Stimulated activated memory B cell treated with anti-CD40 and anti-IgM and Interleukin-4, amounts not matched to agents 10 μg/mL and 1 μg/mL and 100 μg/mL, for 72 hours (primary cell): ENCODE measurements at regions not wholly inside any gene's neighbourhood (a gene's known extent, or its start where the extent isn't known, plus 50 kb on each side); places are given as distances from the start of the nearest gene placed in this dataset.
A peak's percentile ranks its signal among the peaks of the same experiment; 100 is the strongest.

Experiments used
- ATAC-seq: fragments of 150-1000 bp; cut with Tn5 transposase; 2 replicates; pipeline ENCODE4 v1.10.0; 2021
- H3K27ac Mint-ChIP-seq: one replicate; pipeline ENCODE4 v1.8.0; 2022; ENCODE audit warnings: mild to moderate bottlenecking, mixed read lengths
- H3K27me3 Mint-ChIP-seq: one replicate; pipeline ENCODE4 v1.8.0; 2022; ENCODE audit warnings: mixed read lengths
- H3K36me3 Mint-ChIP-seq: one replicate; pipeline ENCODE4 v1.8.0; 2022; ENCODE audit warnings: mixed read lengths
- H3K4me1 Mint-ChIP-seq: one replicate; pipeline ENCODE4 v1.8.0; 2022; ENCODE audit warnings: mixed read lengths
- H3K4me3 Mint-ChIP-seq: one replicate; pipeline ENCODE4 v1.8.0; 2022; ENCODE audit warnings: mild to moderate bottlenecking, moderate library complexity, mixed read lengths
- H3K9me3 Mint-ChIP-seq: one replicate; pipeline ENCODE4 v1.8.0; 2022; ENCODE audit warnings: mixed read lengths

DNA sequence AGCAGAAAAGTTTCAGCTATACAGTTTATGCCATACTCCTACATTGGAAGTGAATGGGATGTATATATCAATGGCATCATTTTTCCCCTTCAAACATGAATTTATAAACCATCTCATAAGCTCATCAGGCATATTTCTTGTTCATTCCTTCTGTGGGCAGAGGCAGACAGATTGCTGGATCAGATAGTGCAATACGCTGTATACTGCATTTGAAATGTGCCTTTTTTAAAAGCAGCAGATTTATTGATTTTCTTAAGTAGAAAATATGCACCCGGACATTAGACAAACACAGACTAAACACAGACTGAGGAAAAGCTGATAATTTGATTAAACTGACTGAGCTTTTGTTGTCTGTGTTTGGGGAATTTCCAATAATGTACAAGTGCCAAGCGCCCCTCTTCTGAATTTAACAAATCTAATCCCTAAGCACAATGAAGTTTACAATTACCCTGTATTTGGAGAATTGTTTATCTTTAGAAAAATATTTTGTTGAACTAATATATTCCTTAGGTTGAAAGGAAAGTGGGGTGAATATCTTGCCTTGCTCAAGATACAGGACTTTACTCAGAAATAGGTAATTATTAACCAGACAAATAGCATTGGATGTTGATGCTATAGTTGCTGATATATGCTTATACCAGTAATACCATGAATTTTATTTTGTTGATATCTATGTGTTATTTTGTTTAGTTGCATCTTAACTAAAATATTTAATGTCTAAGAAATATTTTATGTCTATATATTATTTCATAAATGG is 566.6 kb upstream of the MEF2C start:
- H3K27ac Mint-ChIP-seq: peak overlapping the region; percentile 56
- H3K36me3 Mint-ChIP-seq: no peaks in the 10 kb centered on the region
- H3K27me3 Mint-ChIP-seq: no peaks in the 10 kb centered on the region
- no peak for ATAC-seq
- no peaks in the 10 kb centered on the region for H3K9me3 Mint-ChIP-seq
- no peak overlapping the region for H3K4me3 Mint-ChIP-seq
- peaks cover 14% of the 10 kb centered on the region for H3K4me1 Mint-ChIP-seq

DNA sequence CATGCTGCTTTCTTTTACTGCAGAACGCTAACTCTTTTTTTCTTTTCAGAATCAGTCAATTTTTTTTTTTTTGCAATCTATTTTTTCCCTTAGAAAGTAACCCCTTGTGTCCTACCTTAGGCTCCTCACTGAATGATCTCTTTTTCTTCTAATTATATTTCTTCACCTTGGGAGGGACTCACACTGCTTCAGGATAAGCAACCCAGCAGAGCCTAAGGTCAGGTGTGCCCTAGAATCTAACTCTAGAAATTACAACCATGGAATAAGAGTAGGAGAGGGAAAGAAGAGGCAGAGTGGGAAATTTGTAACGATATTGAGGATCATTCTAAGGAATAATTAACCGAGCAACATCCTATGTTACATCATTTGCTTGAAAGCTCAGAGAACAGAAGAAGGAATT is 564.0 kb upstream of the MEF2C start:
- peaks cover 22% of the 10 kb centered on the region for H3K4me1 Mint-ChIP-seq
- H3K27ac Mint-ChIP-seq: peak overlapping the region; percentile 59
- no peaks in the 10 kb centered on the region for H3K27me3 Mint-ChIP-seq
- no peaks in the 10 kb centered on the region for H3K36me3 Mint-ChIP-seq
- ATAC-seq: no peak
- no peak overlapping the region for H3K4me3 Mint-ChIP-seq
- no peaks in the 10 kb centered on the region for H3K9me3 Mint-ChIP-seq

DNA sequence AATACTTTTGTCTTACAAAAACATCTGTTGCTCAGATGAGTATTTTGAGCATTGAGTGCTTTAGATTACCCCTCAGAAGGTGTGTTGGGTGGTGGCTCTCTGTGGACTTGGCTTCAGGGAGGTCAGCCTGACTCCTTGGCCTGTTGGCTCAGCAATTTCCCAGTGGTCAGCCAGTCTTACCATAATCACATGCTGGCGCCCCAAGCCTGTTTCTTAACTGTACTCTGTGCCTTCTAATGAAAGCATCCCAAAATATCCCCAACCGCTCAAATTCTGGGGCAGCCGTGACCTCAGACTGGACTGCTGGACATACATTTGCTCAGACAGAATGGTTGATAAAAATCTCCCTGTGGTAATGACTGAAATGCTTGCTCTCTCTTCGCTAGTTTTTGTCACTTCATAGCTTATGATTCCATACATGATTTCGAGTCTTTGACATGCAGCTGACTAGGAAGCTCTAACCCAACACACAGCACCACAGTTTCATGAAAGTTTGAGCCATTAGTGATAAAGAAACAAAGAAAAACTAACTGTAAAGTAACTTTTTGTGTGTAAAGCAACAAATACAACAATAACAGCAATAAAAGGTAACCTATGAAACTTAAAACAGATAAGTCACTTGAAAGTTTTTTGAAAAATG is 562.2 kb upstream of the MEF2C start:
- Mint-ChIP-seq H3K9me3 (no peaks in the 10 kb centered on the region), H3K36me3 (no peaks in the 10 kb centered on the region), H3K4me1 (peaks cover 26% of the 10 kb centered on the region), H3K27ac (peak overlapping the region; percentile 71), H3K4me3 (no peak overlapping the region), H3K27me3 (no peaks in the 10 kb centered on the region)
- no peak for ATAC-seq

DNA sequence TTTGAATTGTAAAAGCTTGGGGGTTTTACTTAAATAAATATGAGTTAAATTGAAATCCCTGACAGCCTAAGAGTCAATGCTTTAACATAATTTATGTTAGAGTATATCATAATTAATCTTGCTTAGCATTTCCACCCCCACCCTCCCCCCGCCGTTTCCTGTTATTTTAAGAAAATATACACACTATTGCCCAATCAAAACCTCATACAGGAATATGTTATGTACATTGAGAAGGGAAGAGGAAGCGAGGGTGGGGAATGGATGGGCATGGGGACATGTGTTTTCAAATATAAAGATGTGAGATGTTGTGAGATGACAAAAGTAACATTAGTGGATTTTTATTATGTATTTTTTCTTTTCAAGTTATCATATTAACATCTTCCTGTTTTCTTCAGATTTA is 561.1 kb upstream of the MEF2C start:
- Mint-ChIP-seq H3K4me1 (peaks cover 26% of the 10 kb centered on the region), H3K36me3 (no peaks in the 10 kb centered on the region), H3K4me3 (no peak overlapping the region), H3K27me3 (no peaks in the 10 kb centered on the region), H3K27ac (no peak overlapping the region), H3K9me3 (no peaks in the 10 kb centered on the region)
- ATAC-seq: no peak

DNA sequence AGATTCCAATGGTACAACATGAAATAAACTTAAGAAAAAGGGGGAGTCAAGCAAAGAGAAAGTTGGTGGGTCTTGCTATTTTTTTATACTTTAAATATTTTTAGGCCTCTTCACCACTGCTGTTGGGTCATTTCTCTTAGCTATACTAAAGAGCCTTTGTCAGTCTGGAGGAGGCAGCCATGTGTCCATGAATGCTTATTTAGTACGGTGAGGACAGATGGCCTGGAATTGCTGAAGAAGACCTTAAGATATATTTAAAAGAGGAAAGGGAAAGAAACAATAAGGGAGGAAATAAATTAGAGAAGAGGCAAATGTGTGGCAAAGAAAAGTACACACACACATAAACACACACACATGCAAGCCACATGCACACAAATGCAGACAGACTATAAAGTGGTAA is 560.5 kb upstream of the MEF2C start:
- H3K36me3 Mint-ChIP-seq: no peaks in the 10 kb centered on the region
- no peak for ATAC-seq
- H3K27me3 Mint-ChIP-seq: no peaks in the 10 kb centered on the region
- H3K4me1 Mint-ChIP-seq: peaks cover 26% of the 10 kb centered on the region
- peak overlapping the region; percentile 54 for H3K4me3 Mint-ChIP-seq
- peak overlapping the region; percentile 68 for H3K27ac Mint-ChIP-seq
- H3K9me3 Mint-ChIP-seq: no peaks in the 10 kb centered on the region

DNA sequence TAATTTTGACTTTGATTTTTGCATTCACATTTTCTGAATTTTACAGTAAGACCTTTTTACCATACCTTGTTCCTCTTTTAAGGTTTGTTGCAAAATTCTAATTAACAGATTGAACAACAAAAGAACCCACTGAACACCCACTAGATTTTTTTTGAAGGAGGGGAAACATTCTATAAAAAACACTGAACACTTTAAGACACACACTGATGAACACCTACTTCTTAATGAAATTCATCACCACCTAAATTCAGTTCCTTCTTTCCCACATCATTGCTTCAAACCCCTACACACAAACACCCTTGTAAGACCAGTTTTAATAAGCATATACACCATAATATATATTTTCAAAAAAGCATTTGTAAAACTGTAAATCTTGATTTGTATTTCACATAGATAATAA is 559.0 kb upstream of the MEF2C start:
- Mint-ChIP-seq H3K9me3 (no peaks in the 10 kb centered on the region), H3K4me1 (peaks cover 38% of the 10 kb centered on the region), H3K36me3 (no peaks in the 10 kb centered on the region), H3K27me3 (no peaks in the 10 kb centered on the region), H3K27ac (peak overlapping the region; percentile 57), H3K4me3 (no peak overlapping the region)
- no peak for ATAC-seq

DNA sequence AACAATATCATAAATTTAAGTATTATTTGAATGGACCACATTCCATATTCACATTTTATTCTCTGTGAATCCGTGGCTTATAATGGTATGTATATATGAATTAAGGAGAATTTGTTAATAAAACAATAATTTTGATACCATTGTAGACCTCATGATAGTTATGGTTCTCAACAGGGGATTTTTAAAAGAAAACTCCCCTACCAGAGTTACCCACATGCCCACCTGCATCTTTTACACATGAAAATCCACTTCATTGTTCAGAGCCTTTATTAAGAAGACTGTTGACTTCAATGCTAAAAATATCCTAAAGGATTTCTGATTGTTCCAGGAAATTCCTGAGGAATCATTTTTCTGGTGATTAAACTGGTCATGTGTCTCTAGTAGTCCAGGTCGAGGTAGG is 557.7 kb upstream of the MEF2C start:
- H3K36me3 Mint-ChIP-seq: no peaks in the 10 kb centered on the region
- no peak overlapping the region for H3K4me3 Mint-ChIP-seq
- H3K4me1 Mint-ChIP-seq: peaks cover 48% of the 10 kb centered on the region
- H3K9me3 Mint-ChIP-seq: no peaks in the 10 kb centered on the region
- no peaks in the 10 kb centered on the region for H3K27me3 Mint-ChIP-seq
- no peak overlapping the region for H3K27ac Mint-ChIP-seq
- ATAC-seq: no peak

DNA sequence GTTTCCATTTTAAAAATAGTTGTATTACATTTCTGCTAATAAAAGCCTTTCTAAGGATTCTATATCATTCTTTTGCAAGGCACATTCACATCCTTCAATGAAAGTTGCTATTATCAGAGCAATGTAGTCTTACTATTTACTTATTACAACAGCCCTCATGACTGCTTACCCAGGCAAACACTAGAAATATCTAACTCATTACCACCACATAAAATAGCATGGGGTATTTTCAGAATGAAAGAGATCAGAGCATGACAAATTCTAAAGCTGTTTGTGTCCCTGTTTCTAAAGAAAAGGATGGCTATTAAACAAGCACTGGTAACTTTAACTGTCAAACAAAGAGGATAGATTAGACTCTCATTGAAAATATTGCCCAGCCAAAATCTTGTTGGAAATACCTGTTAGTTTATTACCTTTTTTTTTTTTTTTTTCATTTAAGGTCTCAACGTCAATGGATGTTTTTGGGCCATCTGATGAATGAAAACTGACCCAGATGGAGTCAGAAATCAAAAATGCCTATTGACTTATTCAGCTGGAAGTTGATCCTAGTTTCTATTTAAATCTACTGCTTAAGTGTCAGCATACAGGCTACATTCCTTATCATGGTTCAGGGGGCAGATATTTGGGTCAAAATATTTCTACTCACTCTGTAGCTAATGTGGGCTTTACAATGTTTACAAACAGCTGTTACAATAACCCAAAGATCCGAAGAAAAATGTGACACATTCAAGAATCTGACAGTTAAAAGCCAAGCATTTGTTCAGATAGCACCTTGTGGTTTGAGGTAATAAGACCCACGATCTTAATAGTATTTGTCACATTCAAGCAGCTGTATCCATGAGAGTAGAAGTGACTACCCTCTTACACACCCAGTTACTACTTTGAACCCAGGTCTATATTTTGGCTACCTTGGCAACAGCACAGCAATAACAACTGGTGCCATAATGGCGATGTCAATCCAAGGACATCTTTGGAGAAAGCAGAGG is 554.8 kb upstream of the MEF2C start:
- no peak for ATAC-seq
- Mint-ChIP-seq H3K4me1 (peaks cover 51% of the 10 kb centered on the region), H3K4me3 (no peak overlapping the region), H3K36me3 (no peaks in the 10 kb centered on the region), H3K27ac (peak overlapping the region; percentile 67), H3K9me3 (no peaks in the 10 kb centered on the region), H3K27me3 (no peaks in the 10 kb centered on the region)

DNA sequence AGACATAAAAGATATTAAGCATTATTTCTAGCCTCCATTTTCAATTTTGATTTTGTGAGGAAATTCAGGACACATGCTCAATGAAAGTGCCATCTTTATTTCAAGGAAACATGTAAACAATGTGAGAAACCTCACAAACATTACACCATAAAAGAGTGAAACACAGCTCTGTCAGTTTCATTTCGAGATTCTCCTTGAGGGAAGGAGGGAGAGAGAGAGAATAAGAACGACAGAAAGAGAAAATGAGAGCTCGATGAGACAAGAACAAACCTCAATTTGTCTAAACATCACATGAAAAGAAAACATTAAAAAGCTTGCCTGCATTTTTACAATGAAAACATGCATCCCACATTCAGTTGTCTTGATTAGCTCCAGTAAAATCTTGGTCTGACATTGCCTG is 553.5 kb upstream of the MEF2C start:
- Mint-ChIP-seq H3K4me1 (peaks cover 42% of the 10 kb centered on the region), H3K36me3 (no peaks in the 10 kb centered on the region), H3K27ac (peak overlapping the region; percentile 79), H3K4me3 (peak overlapping the region; percentile 50), H3K9me3 (no peaks in the 10 kb centered on the region), H3K27me3 (no peaks in the 10 kb centered on the region)
- no peak for ATAC-seq

DNA sequence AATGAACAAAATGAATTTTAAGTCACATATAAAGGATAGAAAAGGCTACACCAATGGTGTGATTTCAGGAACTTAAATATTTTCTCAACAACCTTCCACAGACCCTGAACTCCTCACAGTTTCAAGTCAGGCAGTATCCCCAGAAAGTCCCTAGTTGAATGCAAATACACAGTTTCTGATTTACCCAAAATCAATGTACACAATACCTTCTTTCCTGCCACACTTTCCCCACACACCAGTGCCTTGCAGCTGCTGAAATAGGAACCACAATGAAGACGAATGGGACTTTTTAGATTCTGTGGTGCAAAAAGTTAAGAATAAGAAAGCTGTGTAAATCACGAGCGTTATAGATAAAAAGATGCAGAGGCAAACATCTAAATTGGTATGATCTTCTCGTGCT is 552.4 kb upstream of the MEF2C start:
- peak; percentile 63 for ATAC-seq
- H3K27ac Mint-ChIP-seq: peak overlapping the region; percentile 79
- peak overlapping the region; percentile 42 for H3K4me3 Mint-ChIP-seq

DNA sequence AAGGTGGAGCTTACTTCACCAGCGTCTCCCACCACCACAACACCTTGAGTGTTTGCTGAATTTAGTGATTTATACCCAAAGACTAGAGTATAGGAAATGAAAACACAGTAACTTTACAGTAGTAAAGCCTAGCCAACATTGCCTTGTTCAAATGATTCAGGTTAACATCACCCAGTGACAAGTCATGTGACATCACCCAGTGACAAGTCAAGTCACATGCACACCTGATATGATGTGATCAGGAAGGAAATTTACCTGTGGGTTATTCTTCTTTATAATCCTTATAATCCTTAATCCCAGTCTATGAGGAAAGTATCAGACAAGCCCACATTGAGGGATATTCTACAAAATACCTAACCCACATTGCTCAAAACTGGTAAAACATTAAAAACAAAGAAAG is 545.6 kb upstream of the MEF2C start:
- no peaks in the 10 kb centered on the region for H3K9me3 Mint-ChIP-seq
- ATAC-seq: no peak

More for the DNA sequence above, 552.4 kb upstream of the MEF2C start:
- peaks cover 47% of the 10 kb centered on the region for H3K4me1 Mint-ChIP-seq
- no peaks in the 10 kb centered on the region for H3K9me3 Mint-ChIP-seq
- H3K27me3 Mint-ChIP-seq: no peaks in the 10 kb centered on the region
- H3K36me3 Mint-ChIP-seq: no peaks in the 10 kb centered on the region

DNA sequence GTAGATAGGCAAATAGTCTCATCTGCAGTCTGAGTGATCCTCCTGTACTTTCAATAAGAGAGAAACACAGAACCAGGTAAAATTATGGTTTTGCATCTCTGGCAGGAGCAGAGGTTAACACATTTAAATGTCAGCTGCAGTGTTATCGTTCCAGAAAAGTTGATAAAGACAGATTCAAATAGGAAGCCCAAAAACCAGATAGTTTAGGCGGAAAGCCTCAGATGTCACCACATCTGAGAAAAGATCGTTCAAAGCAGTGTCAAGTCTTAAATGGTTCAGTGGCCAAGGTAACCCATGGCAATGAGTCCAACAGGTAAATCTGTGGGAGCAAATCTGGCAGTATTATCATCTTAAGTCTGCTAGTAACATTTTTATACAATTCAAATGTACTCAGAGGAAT is 542.1 kb upstream of the MEF2C start:
- H3K27ac Mint-ChIP-seq: no peak overlapping the region
- no peaks in the 10 kb centered on the region for H3K9me3 Mint-ChIP-seq
- ATAC-seq: no peak
- H3K27me3 Mint-ChIP-seq: no peaks in the 10 kb centered on the region
- peaks cover 8% of the 10 kb centered on the region for H3K4me1 Mint-ChIP-seq
- H3K36me3 Mint-ChIP-seq: no peaks in the 10 kb centered on the region
- H3K4me3 Mint-ChIP-seq: no peak overlapping the region

More for the DNA sequence above, 545.6 kb upstream of the MEF2C start:
- H3K36me3 Mint-ChIP-seq: no peaks in the 10 kb centered on the region
- no peaks in the 10 kb centered on the region for H3K27me3 Mint-ChIP-seq
- no peak overlapping the region for H3K27ac Mint-ChIP-seq
- H3K4me1 Mint-ChIP-seq: peaks cover 17% of the 10 kb centered on the region
- no peak overlapping the region for H3K4me3 Mint-ChIP-seq

DNA sequence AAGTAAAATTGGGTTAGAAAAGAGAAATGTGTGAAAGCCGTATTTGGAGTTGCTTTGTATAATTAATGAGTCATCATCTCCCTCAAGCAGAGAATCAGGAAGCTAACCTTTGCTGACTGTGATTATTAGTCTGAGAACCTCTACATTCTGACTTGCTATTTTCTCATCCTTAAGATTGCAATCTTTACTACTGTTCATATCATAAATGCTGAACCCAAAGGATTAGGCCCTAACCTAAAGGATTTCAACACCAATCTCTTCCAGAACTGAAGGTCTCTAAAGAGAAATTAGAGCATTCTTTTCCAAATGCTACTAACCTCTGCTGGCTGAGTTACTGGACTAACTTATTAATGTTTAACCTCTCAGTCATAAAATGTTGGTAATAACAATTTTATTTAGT is 538.1 kb upstream of the MEF2C start:
- no peaks in the 10 kb centered on the region for H3K36me3 Mint-ChIP-seq
- no peaks in the 10 kb centered on the region for H3K27me3 Mint-ChIP-seq
- ATAC-seq: peak; percentile 55
- H3K9me3 Mint-ChIP-seq: peaks cover 3% of the 10 kb centered on the region
- H3K4me3 Mint-ChIP-seq: no peak overlapping the region
- peak overlapping the region; percentile 63 for H3K27ac Mint-ChIP-seq
- peaks cover 20% of the 10 kb centered on the region for H3K4me1 Mint-ChIP-seq

DNA sequence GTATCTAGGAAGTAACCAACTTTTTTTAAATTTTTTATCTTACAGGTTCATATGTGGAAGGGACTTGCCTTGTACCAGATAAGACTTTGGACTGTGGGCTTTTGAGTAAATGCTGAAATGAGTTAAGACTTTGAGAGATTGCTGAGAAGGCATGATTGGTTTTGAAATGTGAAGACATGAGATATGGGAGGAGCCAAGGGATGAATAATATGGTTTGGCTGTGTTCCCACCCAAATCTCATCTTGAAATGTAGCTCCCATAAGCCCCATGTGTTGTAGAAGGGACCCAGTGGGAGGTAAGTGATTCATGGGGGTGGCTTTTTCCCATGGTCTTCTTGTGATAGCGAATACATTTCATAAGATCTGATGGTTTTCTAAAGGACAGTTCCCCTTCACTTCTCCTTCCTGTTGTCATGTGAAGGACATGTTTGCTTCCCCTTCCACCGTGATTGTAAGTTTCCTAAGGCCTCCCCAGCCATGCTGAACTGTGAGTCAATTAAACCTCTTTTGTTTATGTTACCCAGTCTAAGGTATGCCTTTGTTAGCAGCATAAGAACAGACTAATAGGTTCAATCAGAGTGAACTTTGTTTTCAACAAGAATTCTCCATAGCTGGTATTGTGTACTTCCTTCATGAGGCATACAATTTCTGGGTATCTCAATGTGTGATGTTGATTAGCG is 535.6 kb upstream of the MEF2C start:
- peaks cover 20% of the 10 kb centered on the region for H3K4me1 Mint-ChIP-seq
- H3K27me3 Mint-ChIP-seq: no peaks in the 10 kb centered on the region
- no peaks in the 10 kb centered on the region for H3K36me3 Mint-ChIP-seq
- H3K27ac Mint-ChIP-seq: peak overlapping the region; percentile 42
- H3K4me3 Mint-ChIP-seq: no peak overlapping the region
- peaks cover 5% of the 10 kb centered on the region for H3K9me3 Mint-ChIP-seq
- no peak for ATAC-seq

DNA sequence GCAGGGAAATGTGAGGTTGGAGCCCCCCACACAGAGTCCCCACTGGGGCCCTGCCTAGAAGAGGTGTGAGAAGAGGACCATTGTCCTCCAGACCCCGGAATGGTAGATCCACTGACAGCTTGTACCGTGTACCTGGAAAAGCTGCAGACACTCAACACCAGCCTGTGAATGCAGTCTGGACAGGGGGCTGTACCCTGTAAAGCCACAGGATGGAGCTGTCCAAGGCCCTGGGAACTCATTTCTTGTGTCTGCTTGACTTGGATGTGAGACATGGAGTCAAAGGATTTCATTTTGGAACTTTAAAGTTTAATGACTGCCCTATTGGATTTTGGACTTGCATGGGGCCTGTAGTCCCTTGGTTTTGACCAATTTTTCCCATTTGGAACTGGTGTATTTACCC is 535.0 kb upstream of the MEF2C start:
- Mint-ChIP-seq H3K4me1 (peaks cover 20% of the 10 kb centered on the region), H3K27me3 (no peaks in the 10 kb centered on the region), H3K27ac (no peak overlapping the region), H3K36me3 (no peaks in the 10 kb centered on the region), H3K4me3 (no peak overlapping the region), H3K9me3 (peaks cover 5% of the 10 kb centered on the region)
- ATAC-seq: no peak
